ENCODE measurements at regions not wholly inside any gene's neighbourhood (a gene's known extent, or its start where the extent isn't known, plus 50 kb on each side); places are given as distances from the start of the nearest gene placed in this dataset.

DNA sequence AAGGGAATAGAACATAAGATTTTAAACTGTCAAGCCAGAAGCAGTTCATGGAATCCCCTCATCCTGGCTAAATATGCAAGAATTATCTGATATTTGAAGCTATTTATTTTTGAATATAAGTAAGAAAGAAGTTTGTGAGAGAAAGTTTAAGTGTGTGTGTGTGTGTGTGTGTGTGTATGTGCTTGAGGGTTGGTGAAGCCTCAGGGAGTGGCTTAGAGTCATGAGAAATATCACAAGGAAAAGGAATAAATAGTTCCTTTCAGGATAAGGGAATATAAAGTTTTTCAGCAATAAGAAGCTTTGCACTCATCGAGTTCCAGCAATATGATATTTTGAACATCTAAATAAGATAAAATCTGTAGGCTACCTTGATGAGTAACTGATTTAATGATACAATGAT lies 359.6 kb downstream of the MEIS1 start:
- DNase-seq = no peak

DNA sequence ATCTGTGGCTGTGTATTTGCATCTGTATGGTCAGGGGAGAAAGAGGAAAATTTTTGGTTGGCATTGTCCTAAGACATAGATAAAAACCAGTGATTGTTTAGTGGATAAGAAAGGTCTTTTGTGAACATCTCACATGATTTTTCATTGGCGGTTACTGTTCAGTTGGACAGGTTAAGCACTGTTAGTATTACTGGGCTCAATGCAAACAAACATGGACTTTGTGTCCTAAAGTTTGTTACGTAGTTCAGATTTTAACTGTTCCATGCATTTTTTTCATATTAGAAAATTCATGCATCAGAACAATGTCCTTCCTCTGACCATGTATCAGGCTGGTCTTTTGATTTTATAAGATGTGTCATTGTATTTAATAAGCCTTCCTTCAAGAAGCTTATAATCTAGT lies 368.0 kb downstream of the MEIS1 start:
- no peak for DNase-seq

DNA sequence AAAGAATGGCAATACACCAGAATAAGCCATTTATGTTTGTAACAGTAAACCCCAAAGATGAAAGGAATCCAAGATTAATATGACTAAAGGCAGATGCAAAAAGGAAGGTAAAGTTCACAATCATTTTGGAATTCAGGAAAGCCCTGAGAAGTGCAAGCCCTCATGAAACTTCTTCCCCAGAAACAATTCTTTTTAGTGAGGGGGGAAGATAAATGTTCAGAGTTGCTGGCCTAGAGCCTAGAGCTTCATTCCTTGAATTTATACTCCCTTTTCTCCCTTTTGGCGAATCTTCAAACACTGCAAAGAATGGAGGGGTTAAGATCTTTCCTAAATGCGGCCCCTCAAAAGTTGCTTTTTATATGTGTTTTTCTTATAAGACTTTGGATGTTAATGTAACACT lies 368.8 kb downstream of the MEIS1 start:
- DNase-seq = peak; percentile 83

GRCh38 chr2:66805016-66805865 lies 370.3 kb downstream of the MEIS1 start:
- DNase-seq = no peak

GRCh38 chr2:66805968-66806367 lies 371.0 kb downstream of the MEIS1 start:
- no peak for DNase-seq

GRCh38 chr2:66813525-66813924 lies 378.6 kb downstream of the MEIS1 start:
- DNase-seq = no peak

DNA sequence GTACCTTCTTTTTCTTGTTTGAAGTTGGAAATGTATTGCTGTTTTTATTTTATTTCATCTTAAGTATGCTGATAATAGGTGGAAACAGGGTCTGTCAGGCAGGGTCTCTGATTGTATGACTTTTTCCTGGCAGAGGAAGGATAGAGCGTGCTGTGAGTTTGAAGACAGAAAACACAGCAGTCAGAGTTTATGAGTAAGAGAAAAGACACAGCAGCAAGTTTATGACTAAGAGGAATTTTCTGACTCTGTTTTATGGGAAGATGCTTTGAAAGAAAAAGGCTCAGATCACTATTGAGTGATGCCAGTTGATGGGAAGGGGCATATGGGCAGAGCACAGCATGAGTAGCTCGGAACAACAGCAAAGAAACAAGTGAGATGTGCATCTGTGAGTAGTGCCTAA lies 379.1 kb downstream of the MEIS1 start:
- no peak for DNase-seq

DNA sequence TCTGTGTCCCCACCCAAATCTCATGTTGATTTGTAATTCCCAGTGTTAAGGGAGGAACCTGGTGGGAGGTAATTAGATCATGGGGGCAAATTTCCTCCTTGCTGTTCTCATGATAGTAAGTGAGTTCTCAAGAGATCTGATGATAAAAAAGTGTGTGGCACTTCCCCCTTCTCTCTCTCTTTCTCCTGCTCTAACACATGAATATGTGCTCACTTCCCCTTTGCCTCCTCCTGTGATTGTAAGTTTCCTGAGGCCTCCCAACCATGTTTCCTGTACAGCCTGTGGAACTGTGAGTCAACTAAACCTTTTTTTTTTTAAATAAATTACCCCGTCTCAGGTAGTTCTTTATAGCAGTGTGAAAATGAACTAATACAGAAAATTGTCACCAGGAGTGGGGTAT lies 380.0 kb downstream of the MEIS1 start:
- no peak for DNase-seq

GRCh38 chr2:66815886-66816285 lies 381.0 kb downstream of the MEIS1 start:
- DNase-seq = no peak

- no peak for DNase-seq
Observed at GRCh38 chr2:66821168-66821567, 386.2 kb downstream of the MEIS1 start.

DNA sequence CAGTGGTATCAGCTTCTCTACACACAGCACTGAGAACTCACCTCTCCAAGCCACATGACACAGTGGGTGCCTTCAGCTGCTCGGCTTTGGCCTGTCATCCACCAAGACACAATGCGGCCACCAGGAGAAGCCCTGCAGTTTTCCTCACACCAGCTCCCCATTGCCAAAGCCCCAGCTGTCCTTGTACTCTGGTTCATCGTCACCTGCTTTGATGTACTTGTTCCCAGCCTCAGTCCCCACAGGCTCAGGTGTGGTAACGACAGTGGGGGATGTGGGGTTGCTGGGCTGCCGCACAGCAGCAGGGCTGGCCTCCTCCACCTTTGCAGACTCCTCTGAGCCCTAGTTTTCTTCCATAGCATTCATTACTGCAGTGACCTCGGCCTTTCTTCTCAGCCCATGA lies 387.3 kb downstream of the MEIS1 start:
- no peak for DNase-seq

GRCh38 chr2:66824926-66825325 lies 390.0 kb downstream of the MEIS1 start:
- no peak for DNase-seq

- no peak for DNase-seq
Observed at GRCh38 chr2:66827851-66828250, 392.9 kb downstream of the MEIS1 start.

- DNase-seq = no peak
Observed at GRCh38 chr2:66828876-66829275, 394.0 kb downstream of the MEIS1 start.

- no peak for DNase-seq
Observed at GRCh38 chr2:66830881-66831280, 396.0 kb downstream of the MEIS1 start.

GRCh38 chr2:66832646-66833435 lies 397.9 kb downstream of the MEIS1 start:
- DNase-seq = no peak

DNA sequence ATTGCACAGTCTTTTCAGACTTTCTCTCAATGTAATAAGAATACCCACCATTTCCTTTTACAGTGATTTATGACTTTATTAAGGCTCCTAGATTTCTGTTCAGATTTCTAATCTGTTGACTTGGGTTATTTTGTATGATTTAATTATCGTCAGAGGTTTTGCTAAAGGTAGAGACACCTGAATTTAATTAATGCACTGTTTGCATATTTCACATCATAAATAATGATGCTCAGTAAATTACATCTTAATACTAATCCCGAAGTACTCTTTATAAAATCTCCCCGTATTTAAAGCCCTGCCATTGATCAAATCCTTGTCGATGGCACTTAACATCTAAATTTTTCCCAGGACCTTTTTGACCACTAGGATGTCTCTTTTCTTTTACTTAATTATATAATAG lies 399.9 kb downstream of the MEIS1 start:
- no peak for DNase-seq

DNA sequence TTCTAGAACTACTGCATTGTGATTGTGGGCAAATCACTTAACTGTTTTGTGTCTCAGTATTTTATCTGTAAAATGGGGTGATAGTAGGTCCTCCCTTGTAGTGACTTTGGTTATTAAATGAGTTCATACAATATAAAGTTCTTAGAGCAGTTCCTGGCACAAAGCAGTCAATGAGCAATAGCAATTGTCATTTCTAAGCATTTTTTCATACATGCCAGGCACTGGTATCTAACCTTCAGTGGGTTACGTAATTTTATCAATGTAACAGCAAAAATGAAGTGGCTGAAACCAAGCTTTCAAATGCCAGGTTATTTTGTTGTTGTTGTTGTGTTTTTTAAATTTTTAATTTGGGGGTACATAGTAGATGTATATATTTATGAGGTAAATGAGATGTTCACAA lies 401.9 kb downstream of the MEIS1 start:
- DNase-seq = no peak

GRCh38 chr2:66839551-66840320 lies 404.8 kb downstream of the MEIS1 start:
- no peak for DNase-seq

- DNase-seq = no peak
Observed at GRCh38 chr2:66840321-66841002, 405.5 kb downstream of the MEIS1 start.

- DNase-seq = no peak
Observed at GRCh38 chr2:66843847-66844246, 408.9 kb downstream of the MEIS1 start.

- no peak for DNase-seq
Observed at GRCh38 chr2:66845307-66845706, 410.4 kb downstream of the MEIS1 start.
